C4-2B (cell line): ENCODE measurements at regions not wholly inside any gene's neighbourhood (a gene's known extent, or its start where the extent isn't known, plus 50 kb on each side); places are given as distances from the start of the nearest gene placed in this dataset.

Experiments
- H3K27ac ChIP-seq: fragments of 450-650 bp; 2 replicates; pipeline ENCODE4 v1.5.1; 2017
- CTCF ChIP-seq: fragments of 450-650 bp; conservative IDR thresholded peaks from 2 replicates; pipeline ENCODE4 v1.5.1; 2017; ENCODE audit warnings: mild to moderate bottlenecking
- ZFX ChIP-seq: fragments of 450-650 bp; IDR thresholded peaks from 2 replicates; pipeline ENCODE4 v1.6.1; 2017

GRCh38 chr1:48164571-48164970 lies 57.9 kb upstream of the SLC5A9 start:
- TF ChIP-seq CTCF (no peak), ZFX (no peak)
- H3K27ac ChIP-seq = no peak overlapping the region

- H3K27ac ChIP-seq = no peak overlapping the region
- TF ChIP-seq ZFX = no peak
- TF ChIP-seq CTCF = no peak
Measured at GRCh38 chr1:48160486-48161132, 61.9 kb upstream of the SLC5A9 start.

GRCh38 chr1:48139275-48139674 lies 83.2 kb upstream of the SLC5A9 start:
- H3K27ac ChIP-seq = no peak overlapping the region
- no peak for TF ChIP-seq CTCF
- no peak for TF ChIP-seq ZFX

GRCh38 chr1:48127735-48128685 lies 94.5 kb upstream of the SLC5A9 start:
- H3K27ac ChIP-seq = no peak overlapping the region
- TF ChIP-seq CTCF = no peak
- TF ChIP-seq ZFX = no peak

GRCh38 chr1:48123647-48124046 lies 98.9 kb upstream of the SLC5A9 start:
- no peak overlapping the region for H3K27ac ChIP-seq
- TF ChIP-seq CTCF (no peak), ZFX (no peak)

- H3K27ac ChIP-seq = no peak overlapping the region
- no peak for TF ChIP-seq ZFX
- TF ChIP-seq CTCF = no peak
Measured at GRCh38 chr1:48121955-48122354, 100.6 kb upstream of the SLC5A9 start.

GRCh38 chr1:48120621-48121020 lies 101.9 kb upstream of the SLC5A9 start:
- no peak overlapping the region for H3K27ac ChIP-seq
- TF ChIP-seq CTCF (no peak), ZFX (no peak)
